ENCODE measurements at regions not wholly inside any gene's neighbourhood (a gene's known extent, or its start where the extent isn't known, plus 50 kb on each side); places are given as distances from the start of the nearest gene placed in this dataset.

DNA sequence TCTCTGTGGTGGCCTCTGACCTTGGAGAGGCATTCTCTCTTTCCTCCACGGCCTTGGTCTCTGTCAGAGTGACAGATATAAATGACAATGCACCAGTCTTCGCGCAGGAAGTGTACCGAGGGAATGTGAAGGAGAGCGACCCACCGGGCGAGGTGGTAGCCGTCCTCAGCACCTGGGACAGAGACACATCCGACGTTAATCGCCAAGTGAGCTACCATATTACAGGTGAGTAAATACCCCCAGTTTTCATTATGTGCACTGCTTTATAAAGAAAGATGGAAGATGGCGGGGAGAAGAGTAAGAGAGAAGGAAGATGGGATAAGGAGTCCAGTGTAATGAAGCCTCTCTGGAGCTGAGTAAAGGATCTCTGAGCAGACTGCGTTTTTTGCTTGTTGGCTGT, 167.8 kb upstream of the MTNR1B start:
- Mint-ChIP-seq H3K4me3 (no peak overlapping the region), H3K4me1 (no peaks in the 10 kb centered on the region), H3K36me3 (no peaks in the 10 kb centered on the region), H3K27ac (no peak overlapping the region), H3K9me3 (peaks cover 7 to 9% of the 10 kb centered on the region in 2 donors), H3K27me3 (ENCODE audit: low read depth in 2 of 2) (no peaks in the 10 kb centered on the region)
- H3K27ac ChIP-seq (ENCODE audit: low read length), result no peak overlapping the region
- peaks cover 5% of the 10 kb centered on the region for H3K9me3 ChIP-seq (ENCODE audit: control insufficient read depth, insufficient read depth, low read length)
- no peak overlapping the region for H3K4me3 ChIP-seq (ENCODE audit: low read length)
- no peaks in the 10 kb centered on the region for H3K4me1 ChIP-seq (ENCODE audit: control insufficient read depth, insufficient read depth, low read length)
- TF ChIP-seq, protein P1, sequence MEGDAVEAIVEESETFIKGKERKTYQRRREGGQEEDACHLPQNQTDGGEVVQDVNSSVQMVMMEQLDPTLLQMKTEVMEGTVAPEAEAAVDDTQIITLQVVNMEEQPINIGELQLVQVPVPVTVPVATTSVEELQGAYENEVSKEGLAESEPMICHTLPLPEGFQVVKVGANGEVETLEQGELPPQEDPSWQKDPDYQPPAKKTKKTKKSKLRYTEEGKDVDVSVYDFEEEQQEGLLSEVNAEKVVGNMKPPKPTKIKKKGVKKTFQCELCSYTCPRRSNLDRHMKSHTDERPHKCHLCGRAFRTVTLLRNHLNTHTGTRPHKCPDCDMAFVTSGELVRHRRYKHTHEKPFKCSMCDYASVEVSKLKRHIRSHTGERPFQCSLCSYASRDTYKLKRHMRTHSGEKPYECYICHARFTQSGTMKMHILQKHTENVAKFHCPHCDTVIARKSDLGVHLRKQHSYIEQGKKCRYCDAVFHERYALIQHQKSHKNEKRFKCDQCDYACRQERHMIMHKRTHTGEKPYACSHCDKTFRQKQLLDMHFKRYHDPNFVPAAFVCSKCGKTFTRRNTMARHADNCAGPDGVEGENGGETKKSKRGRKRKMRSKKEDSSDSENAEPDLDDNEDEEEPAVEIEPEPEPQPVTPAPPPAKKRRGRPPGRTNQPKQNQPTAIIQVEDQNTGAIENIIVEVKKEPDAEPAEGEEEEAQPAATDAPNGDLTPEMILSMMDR (IDR thresholded peaks at IDR 0.05), result no peak
- 90% methylated on average over 13 of the region's 13 CpGs for WGBS (ENCODE audit: insufficient coverage)
- no peaks in the 10 kb centered on the region for H3K36me3 ChIP-seq (ENCODE audit: control insufficient read depth, insufficient read depth, low read length)
- ATAC-seq (no peak), DNase-seq (no peak)
- intact Hi-C loops (cut with micrococcal nuclease), result no loop called here
- H3K27me3 ChIP-seq (ENCODE audit: control insufficient read depth, insufficient read depth, low read length), result no peaks in the 10 kb centered on the region

DNA sequence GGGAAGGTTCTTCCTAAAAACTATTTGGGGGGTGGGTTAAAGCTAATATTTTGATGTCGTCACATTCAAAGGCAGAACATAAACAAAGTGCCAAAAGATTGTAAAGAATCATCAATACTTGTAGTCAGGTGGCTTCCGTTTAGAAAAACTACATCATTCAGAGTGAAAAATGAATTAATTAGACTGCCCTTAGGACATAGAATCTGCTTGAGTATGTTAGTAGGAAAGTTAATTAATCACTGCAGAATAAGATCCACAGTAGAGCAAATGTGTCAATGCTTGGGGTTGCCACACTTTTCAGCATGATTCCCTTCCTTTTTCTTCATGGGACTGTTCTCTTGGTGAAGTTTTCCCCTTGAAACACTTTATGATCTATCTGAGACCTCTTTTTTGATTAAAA, 166.8 kb upstream of the MTNR1B start:
- Histone ChIP-seq H3K27ac (ENCODE audit: low read length) (no peak overlapping the region), H3K27me3 (ENCODE audit: control insufficient read depth, insufficient read depth, low read length) (no peaks in the 10 kb centered on the region), H3K9me3 (ENCODE audit: control insufficient read depth, insufficient read depth, low read length) (peaks cover 5% of the 10 kb centered on the region), H3K4me1 (ENCODE audit: control insufficient read depth, insufficient read depth, low read length) (no peaks in the 10 kb centered on the region), H3K4me3 (ENCODE audit: low read length) (no peak overlapping the region), H3K36me3 (ENCODE audit: control insufficient read depth, insufficient read depth, low read length) (no peaks in the 10 kb centered on the region)
- TF ChIP-seq, protein P1 (IDR thresholded peaks at IDR 0.05), result no peak
- intact Hi-C loops (cut with micrococcal nuclease), result no loop called here
- ATAC-seq, result no peak
- 86% methylated on average over 2 of the region's 2 CpGs for WGBS (ENCODE audit: insufficient coverage)
- Mint-ChIP-seq H3K4me3 (no peak overlapping the region), H3K27ac (no peak overlapping the region), H3K9me3 (peaks cover 4 to 6% of the 10 kb centered on the region in 2 donors), H3K27me3 (ENCODE audit: low read depth in 2 of 2) (no peaks in the 10 kb centered on the region), H3K36me3 (no peaks in the 10 kb centered on the region), H3K4me1 (no peaks in the 10 kb centered on the region)
- no peak for DNase-seq

GRCh38 chr11:92803391-92803790, 166.1 kb upstream of the MTNR1B start:
- H3K4me1 ChIP-seq (ENCODE audit: control insufficient read depth, insufficient read depth, low read length), result no peaks in the 10 kb centered on the region
- no peaks in the 10 kb centered on the region for H3K4me1 Mint-ChIP-seq
- H3K27me3 Mint-ChIP-seq (ENCODE audit: low read depth in 2 of 2), result no peaks in the 10 kb centered on the region
- TF ChIP-seq, protein P1 (IDR thresholded peaks at IDR 0.05), result no peak
- H3K36me3 Mint-ChIP-seq, result no peaks in the 10 kb centered on the region
- no peak for ATAC-seq
- H3K36me3 ChIP-seq (ENCODE audit: control insufficient read depth, insufficient read depth, low read length), result no peaks in the 10 kb centered on the region
- H3K4me3 ChIP-seq (ENCODE audit: low read length), result no peak overlapping the region
- H3K4me3 Mint-ChIP-seq, result no peak overlapping the region
- no peak for DNase-seq
- intact Hi-C loops (cut with micrococcal nuclease), result no loop called here
- no peak overlapping the region for H3K27ac ChIP-seq (ENCODE audit: low read length)
- H3K9me3 Mint-ChIP-seq, result peaks cover 0 to 6% of the 10 kb centered on the region in 2 donors
- 76% methylated on average over 1 of the region's 1 CpG for WGBS (ENCODE audit: insufficient coverage)
- peaks cover 5% of the 10 kb centered on the region for H3K9me3 ChIP-seq (ENCODE audit: control insufficient read depth, insufficient read depth, low read length)
- H3K27me3 ChIP-seq (ENCODE audit: control insufficient read depth, insufficient read depth, low read length), result no peaks in the 10 kb centered on the region
- H3K27ac Mint-ChIP-seq, result no peak overlapping the region

- no peak overlapping the region for H3K4me3 Mint-ChIP-seq
- ATAC-seq (no peak), DNase-seq (no peak)
- WGBS (ENCODE audit: insufficient coverage), result 94% methylated on average over 7 of the region's 7 CpGs
- peaks cover 5% of the 10 kb centered on the region for H3K9me3 ChIP-seq (ENCODE audit: control insufficient read depth, insufficient read depth, low read length)
- intact Hi-C loops (cut with micrococcal nuclease), result no loop called here
- H3K4me1 ChIP-seq (ENCODE audit: control insufficient read depth, insufficient read depth, low read length), result no peaks in the 10 kb centered on the region
- H3K9me3 Mint-ChIP-seq, result peaks cover 0 to 6% of the 10 kb centered on the region in 2 donors
- no peaks in the 10 kb centered on the region for H3K36me3 Mint-ChIP-seq
- TF ChIP-seq, protein P1 (IDR thresholded peaks at IDR 0.05), result no peak
- no peaks in the 10 kb centered on the region for H3K4me1 Mint-ChIP-seq
- H3K27ac Mint-ChIP-seq, result no peak overlapping the region
- H3K27me3 Mint-ChIP-seq (ENCODE audit: low read depth in 2 of 2), result no peaks in the 10 kb centered on the region
- H3K36me3 ChIP-seq (ENCODE audit: control insufficient read depth, insufficient read depth, low read length), result no peaks in the 10 kb centered on the region
- no peak overlapping the region for H3K27ac ChIP-seq (ENCODE audit: low read length)
- no peaks in the 10 kb centered on the region for H3K27me3 ChIP-seq (ENCODE audit: control insufficient read depth, insufficient read depth, low read length)
- no peak overlapping the region for H3K4me3 ChIP-seq (ENCODE audit: low read length)
Observed at GRCh38 chr11:92804388-92804966, 165.0 kb upstream of the MTNR1B start.
